Neuron (in vitro differentiated cells): ENCODE measurements at regions not wholly inside any gene's neighbourhood (a gene's known extent, or its start where the extent isn't known, plus 50 kb on each side); places are given as distances from the start of the nearest gene placed in this dataset.

Experiments
- H2AFZ ChIP-seq: one replicate; pipeline ENCODE4 v1.6.1; 2013; ENCODE audit warnings: low read depth, mild to moderate bottlenecking, inconsistent platforms, low read length, moderate library complexity
- H3K27me3 ChIP-seq: one replicate; pipeline ENCODE4 v1.6.1; 2013; ENCODE audit warnings: low read length; ENCODE audit not compliant: insufficient read depth
- H3K36me3 ChIP-seq: one replicate; pipeline ENCODE4 v1.6.1; 2013; ENCODE audit warnings: low read length; ENCODE audit not compliant: insufficient read depth
- H3K4me1 ChIP-seq: one replicate; pipeline ENCODE4 v1.6.1; 2013; ENCODE audit warnings: low read length; ENCODE audit not compliant: insufficient read depth
- H3K4me3 ChIP-seq: 2 replicates; pipeline ENCODE4 v1.5.1; 2013; ENCODE audit warnings: mild to moderate bottlenecking, low read length, moderate library complexity
- H3K9me3 ChIP-seq: one replicate; pipeline ENCODE4 v1.6.1; 2013; ENCODE audit warnings: low read length

GRCh38 chr2:44109166-44109565, 59.5 kb upstream of the PPM1B start:
- no peak overlapping the region for H3K4me3 ChIP-seq
- H3K4me1 ChIP-seq, result no peaks in the 10 kb centered on the region
- no peaks in the 10 kb centered on the region for H3K36me3 ChIP-seq
- no peaks in the 10 kb centered on the region for H3K9me3 ChIP-seq
- H2AFZ ChIP-seq, result no peak overlapping the region
- no peaks in the 10 kb centered on the region for H3K27me3 ChIP-seq

DNA sequence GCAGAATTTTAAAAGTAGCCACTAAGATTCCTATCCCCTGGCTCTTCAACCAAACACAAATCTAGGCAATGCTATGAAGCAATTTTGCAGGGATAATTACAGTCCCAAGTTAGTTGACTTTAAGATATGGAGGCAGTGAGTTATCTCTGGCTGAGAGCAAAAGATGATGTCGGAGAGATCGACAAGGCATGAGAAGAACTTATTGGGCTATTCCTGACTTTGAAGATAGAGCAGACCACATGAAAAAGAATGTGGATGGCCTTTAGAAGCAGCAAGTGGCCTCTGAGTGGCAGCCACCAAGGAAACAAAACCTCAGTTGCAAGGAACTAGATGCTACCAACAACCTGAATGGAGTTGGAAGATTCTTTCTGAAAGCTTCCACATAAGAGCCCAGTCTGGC, 58.2 kb upstream of the PPM1B start:
- Histone ChIP-seq H3K4me3 (no peak overlapping the region), H3K36me3 (no peaks in the 10 kb centered on the region)

DNA sequence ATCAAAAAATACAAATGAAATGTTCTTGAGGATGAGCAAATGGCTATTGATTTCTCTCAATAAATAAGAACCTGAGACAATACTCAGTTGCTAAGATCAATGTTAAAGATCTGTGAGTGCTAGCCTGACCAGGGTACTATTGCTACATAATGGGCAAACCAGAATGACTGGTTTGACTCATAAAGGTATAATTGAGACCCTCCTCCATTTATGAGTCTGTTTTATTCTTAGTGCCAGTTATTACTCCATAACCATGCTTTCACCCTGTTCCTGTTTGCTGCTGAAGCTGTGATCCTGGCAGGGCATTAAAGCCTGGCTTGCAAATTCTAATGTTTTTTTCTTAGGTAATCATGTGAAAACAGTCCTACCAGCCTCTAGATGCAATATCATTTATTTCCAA, 56.6 kb upstream of the PPM1B start:
- Histone ChIP-seq H3K9me3 (no peaks in the 10 kb centered on the region), H2AFZ (no peak overlapping the region), H3K4me3 (no peak overlapping the region), H3K36me3 (no peaks in the 10 kb centered on the region), H3K4me1 (no peaks in the 10 kb centered on the region), H3K27me3 (no peaks in the 10 kb centered on the region)

More for the DNA sequence above, 58.2 kb upstream of the PPM1B start:
- H2AFZ ChIP-seq, result no peak overlapping the region
- H3K27me3 ChIP-seq, result no peaks in the 10 kb centered on the region
- H3K4me1 ChIP-seq, result no peaks in the 10 kb centered on the region
- no peaks in the 10 kb centered on the region for H3K9me3 ChIP-seq

- H3K9me3 ChIP-seq, result no peaks in the 10 kb centered on the region
- no peak overlapping the region for H3K4me3 ChIP-seq
- H2AFZ ChIP-seq, result no peak overlapping the region
- no peaks in the 10 kb centered on the region for H3K27me3 ChIP-seq
- no peaks in the 10 kb centered on the region for H3K4me1 ChIP-seq
- no peaks in the 10 kb centered on the region for H3K36me3 ChIP-seq
Measured at GRCh38 chr2:44116319-44116718, 52.4 kb upstream of the PPM1B start.

DNA sequence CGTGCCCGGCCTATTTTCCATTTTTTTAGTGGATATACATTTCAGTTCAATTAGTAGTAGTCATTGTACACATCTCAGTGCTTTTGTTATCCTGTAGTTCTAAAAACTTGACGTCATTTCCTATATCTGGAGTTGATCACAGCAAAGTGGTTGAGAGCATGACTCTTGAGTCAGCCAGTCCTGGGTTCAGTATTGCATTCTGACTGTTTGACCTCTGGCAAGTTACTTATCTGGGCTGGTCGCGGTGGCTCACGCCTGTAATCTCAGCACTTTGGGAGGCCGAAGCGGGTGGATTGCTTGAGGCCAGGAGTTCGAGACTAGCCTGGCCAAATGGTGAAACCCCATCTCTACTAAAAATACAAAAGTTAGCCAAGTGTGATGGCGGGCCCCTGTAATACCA, 50.4 kb upstream of the PPM1B start:
- H3K4me3 ChIP-seq, result no peak overlapping the region
- H2AFZ ChIP-seq, result no peak overlapping the region
- H3K27me3 ChIP-seq, result no peaks in the 10 kb centered on the region
- H3K4me1 ChIP-seq, result no peaks in the 10 kb centered on the region
- no peaks in the 10 kb centered on the region for H3K9me3 ChIP-seq
- no peaks in the 10 kb centered on the region for H3K36me3 ChIP-seq
